Activated naive CD8-positive, alpha-beta T cell treated with anti-CD3 and anti-CD28 coated beads, Interleukin-2, amount 10 ng/mL, durations not matched to agents 7 days and 5 days (primary cell): ENCODE measurements at regions not wholly inside any gene's neighbourhood (a gene's known extent, or its start where the extent isn't known, plus 50 kb on each side); places are given as distances from the start of the nearest gene placed in this dataset.
A peak's percentile ranks its signal among the peaks of the same experiment; 100 is the strongest.

Experiments
- ATAC-seq: fragments of 150-1000 bp; cut with Tn5 transposase; one replicate; pipeline ENCODE4 v1.10.0; 2021; ENCODE audit warnings: low read depth, moderate library complexity
- POLR2A ChIA-PET: fragments of 350-600 bp; sonication (Branson Sonifier 250); formaldehyde crosslinking; loops from one replicate; lab custom pipeline; 2021; ENCODE audit warnings: antibody characterized with exemption; lab: Charles Lee
- DNase-seq: peaks from one replicate; pipeline ENCODE4 v3.0.0; 2021
- H3K27ac Mint-ChIP-seq: one replicate; pipeline ENCODE4 v1.8.0; 2022; ENCODE audit warnings: mild to moderate bottlenecking, mixed read lengths
- H3K27me3 Mint-ChIP-seq: one replicate; pipeline ENCODE4 v1.8.0; 2022; ENCODE audit warnings: mild to moderate bottlenecking, moderate library complexity, mixed read lengths
- H3K36me3 Mint-ChIP-seq: one replicate; pipeline ENCODE4 v1.8.0; 2021; ENCODE audit warnings: mild to moderate bottlenecking, mixed read lengths
- H3K4me1 Mint-ChIP-seq: one replicate; pipeline ENCODE4 v1.8.0; 2021; ENCODE audit warnings: mixed read lengths
- H3K4me3 Mint-ChIP-seq: one replicate; pipeline ENCODE4 v1.8.0; 2022; ENCODE audit warnings: mild to moderate bottlenecking, moderate library complexity, mixed read lengths
- H3K9me3 Mint-ChIP-seq: one replicate; pipeline ENCODE4 v1.8.0; 2021; ENCODE audit warnings: mixed read lengths

- peaks cover 18% of the 10 kb centered on the region for H3K9me3 Mint-ChIP-seq
- POLR2A ChIA-PET = no interaction called here
Observed at GRCh38 chr1:29722598-29722997, 486.3 kb downstream of the PTPRU start.

GRCh38 chr1:29719253-29719652 is 482.9 kb downstream of the PTPRU start:
- peak overlapping the region; percentile 1 for H3K4me3 Mint-ChIP-seq
- H3K4me1 Mint-ChIP-seq = peaks cover 9% of the 10 kb centered on the region
- H3K27me3 Mint-ChIP-seq = peaks cover 2% of the 10 kb centered on the region
- no peak for ATAC-seq
- H3K27ac Mint-ChIP-seq = no peak overlapping the region
- no peak for DNase-seq
- POLR2A ChIA-PET = no interaction called here
- H3K9me3 Mint-ChIP-seq = peaks cover 20% of the 10 kb centered on the region
- peaks cover 4% of the 10 kb centered on the region for H3K36me3 Mint-ChIP-seq

More at GRCh38 chr1:29722598-29722997, 486.3 kb downstream of the PTPRU start:
- H3K36me3 Mint-ChIP-seq = peaks cover 4% of the 10 kb centered on the region
- H3K4me1 Mint-ChIP-seq = peaks cover 9% of the 10 kb centered on the region
- H3K27ac Mint-ChIP-seq = no peak overlapping the region
- H3K27me3 Mint-ChIP-seq = peaks cover 3% of the 10 kb centered on the region
- no peak overlapping the region for H3K4me3 Mint-ChIP-seq
- DNase-seq = no peak
- no peak for ATAC-seq

GRCh38 chr1:29718791-29719190 is 482.5 kb downstream of the PTPRU start:
- DNase-seq (no peak), ATAC-seq (no peak)
- peaks cover 2% of the 10 kb centered on the region for H3K27me3 Mint-ChIP-seq
- peaks cover 3% of the 10 kb centered on the region for H3K36me3 Mint-ChIP-seq
- no peak overlapping the region for H3K4me3 Mint-ChIP-seq
- H3K9me3 Mint-ChIP-seq = peaks cover 17% of the 10 kb centered on the region
- H3K4me1 Mint-ChIP-seq = peaks cover 9% of the 10 kb centered on the region
- POLR2A ChIA-PET = no interaction called here
- no peak overlapping the region for H3K27ac Mint-ChIP-seq

GRCh38 chr1:29716306-29716705 is 480.0 kb downstream of the PTPRU start:
- Mint-ChIP-seq H3K27me3 (peaks cover 4% of the 10 kb centered on the region), H3K9me3 (peaks cover 9% of the 10 kb centered on the region), H3K27ac (no peak overlapping the region), H3K4me1 (peaks cover 18% of the 10 kb centered on the region), H3K4me3 (no peak overlapping the region), H3K36me3 (no peaks in the 10 kb centered on the region)
- DNase-seq = no peak
- POLR2A ChIA-PET = no interaction called here
- ATAC-seq = no peak

GRCh38 chr1:29713857-29714256 is 477.5 kb downstream of the PTPRU start:
- Mint-ChIP-seq H3K4me1 (peaks cover 22% of the 10 kb centered on the region), H3K27ac (no peak overlapping the region), H3K27me3 (peaks cover 4% of the 10 kb centered on the region), H3K4me3 (no peak overlapping the region), H3K9me3 (peaks cover 6% of the 10 kb centered on the region), H3K36me3 (no peaks in the 10 kb centered on the region)
- DNase-seq = no peak
- POLR2A ChIA-PET = interaction anchor here (0.5 kb wide), 1 partner anchor 38 kb away, joined by 5 read pairs; no protein-coding TSS in a partner anchor
- ATAC-seq = no peak

- no peak for ATAC-seq
- H3K36me3 Mint-ChIP-seq = no peaks in the 10 kb centered on the region
- POLR2A ChIA-PET = no interaction called here
- H3K9me3 Mint-ChIP-seq = peaks cover 4% of the 10 kb centered on the region
- H3K4me1 Mint-ChIP-seq = peaks cover 28% of the 10 kb centered on the region
- H3K27ac Mint-ChIP-seq = no peak overlapping the region
- DNase-seq = no peak
- H3K27me3 Mint-ChIP-seq = peaks cover 4% of the 10 kb centered on the region
- H3K4me3 Mint-ChIP-seq = no peak overlapping the region
Observed at GRCh38 chr1:29712801-29713200, 476.5 kb downstream of the PTPRU start.

- POLR2A ChIA-PET = no interaction called here
- DNase-seq (no peak), ATAC-seq (no peak)
- H3K27me3 Mint-ChIP-seq = peaks cover 4% of the 10 kb centered on the region
- peak overlapping the region; percentile 61 for H3K27ac Mint-ChIP-seq
- H3K36me3 Mint-ChIP-seq = no peaks in the 10 kb centered on the region
- peak overlapping the region; percentile 33 for H3K4me3 Mint-ChIP-seq
- peaks cover 28% of the 10 kb centered on the region for H3K4me1 Mint-ChIP-seq
- H3K9me3 Mint-ChIP-seq = peaks cover 3% of the 10 kb centered on the region
Observed at GRCh38 chr1:29712284-29712651, 475.9 kb downstream of the PTPRU start.

- H3K36me3 Mint-ChIP-seq = no peaks in the 10 kb centered on the region
- H3K27me3 Mint-ChIP-seq = peaks cover 6% of the 10 kb centered on the region
- H3K27ac Mint-ChIP-seq = peak overlapping the region; percentile 61
- POLR2A ChIA-PET = no interaction called here
- ATAC-seq = peak; percentile 54
- H3K4me3 Mint-ChIP-seq = peak overlapping the region; percentile 33
- peaks cover 28% of the 10 kb centered on the region for H3K4me1 Mint-ChIP-seq
- H3K9me3 Mint-ChIP-seq = peaks cover 3% of the 10 kb centered on the region
- DNase-seq = no peak
Observed at GRCh38 chr1:29711582-29712283, 475.4 kb downstream of the PTPRU start.

GRCh38 chr1:29709704-29710280 is 473.5 kb downstream of the PTPRU start:
- Mint-ChIP-seq H3K27me3 (peaks cover 10% of the 10 kb centered on the region), H3K4me3 (no peak overlapping the region), H3K4me1 (peaks cover 28% of the 10 kb centered on the region), H3K27ac (no peak overlapping the region), H3K36me3 (no peaks in the 10 kb centered on the region), H3K9me3 (no peaks in the 10 kb centered on the region)
- POLR2A ChIA-PET = no interaction called here
- ATAC-seq (no peak), DNase-seq (no peak)

- peaks cover 13% of the 10 kb centered on the region for H3K27me3 Mint-ChIP-seq
- peaks cover 28% of the 10 kb centered on the region for H3K4me1 Mint-ChIP-seq
- H3K9me3 Mint-ChIP-seq = no peaks in the 10 kb centered on the region
- ATAC-seq (no peak), DNase-seq (no peak)
- peak overlapping the region; percentile 30 for H3K27ac Mint-ChIP-seq
- no peak overlapping the region for H3K4me3 Mint-ChIP-seq
- POLR2A ChIA-PET = no interaction called here
- no peaks in the 10 kb centered on the region for H3K36me3 Mint-ChIP-seq
Observed at GRCh38 chr1:29708796-29709703, 472.7 kb downstream of the PTPRU start.

- ATAC-seq (no peak), DNase-seq (no peak)
- peaks cover 28% of the 10 kb centered on the region for H3K4me1 Mint-ChIP-seq
- no peaks in the 10 kb centered on the region for H3K9me3 Mint-ChIP-seq
- POLR2A ChIA-PET = no interaction called here
- H3K36me3 Mint-ChIP-seq = no peaks in the 10 kb centered on the region
- peak overlapping the region; percentile 13 for H3K27ac Mint-ChIP-seq
- H3K27me3 Mint-ChIP-seq = peaks cover 13% of the 10 kb centered on the region
- no peak overlapping the region for H3K4me3 Mint-ChIP-seq
Observed at GRCh38 chr1:29708381-29708780, 472.1 kb downstream of the PTPRU start.

- Mint-ChIP-seq H3K9me3 (no peaks in the 10 kb centered on the region), H3K4me3 (no peak overlapping the region), H3K4me1 (peaks cover 28% of the 10 kb centered on the region), H3K36me3 (no peaks in the 10 kb centered on the region), H3K27me3 (peaks cover 13% of the 10 kb centered on the region), H3K27ac (no peak overlapping the region)
- ATAC-seq = no peak
- DNase-seq = no peak
- POLR2A ChIA-PET = no interaction called here
Observed at GRCh38 chr1:29707796-29708195, 471.5 kb downstream of the PTPRU start.

GRCh38 chr1:29706936-29707335 is 470.6 kb downstream of the PTPRU start:
- POLR2A ChIA-PET = no interaction called here
- Mint-ChIP-seq H3K4me3 (no peak overlapping the region), H3K4me1 (peaks cover 22% of the 10 kb centered on the region), H3K9me3 (no peaks in the 10 kb centered on the region), H3K36me3 (no peaks in the 10 kb centered on the region), H3K27me3 (peaks cover 16% of the 10 kb centered on the region), H3K27ac (no peak overlapping the region)
- ATAC-seq (peak; percentile 56), DNase-seq (peak; percentile 43)
